CD1c-positive myeloid dendritic cell (primary cell): ENCODE measurements at regions not wholly inside any gene's neighbourhood (a gene's known extent, or its start where the extent isn't known, plus 50 kb on each side); places are given as distances from the start of the nearest gene placed in this dataset.
A peak's percentile ranks its signal among the peaks of the same experiment; 100 is the strongest.

ENCODE experiments used
- DNase-seq: peaks from one replicate; pipeline ENCODE4 v3.0.0-alpha.2; 2016; ENCODE audit errors: extremely low spot score

DNA sequence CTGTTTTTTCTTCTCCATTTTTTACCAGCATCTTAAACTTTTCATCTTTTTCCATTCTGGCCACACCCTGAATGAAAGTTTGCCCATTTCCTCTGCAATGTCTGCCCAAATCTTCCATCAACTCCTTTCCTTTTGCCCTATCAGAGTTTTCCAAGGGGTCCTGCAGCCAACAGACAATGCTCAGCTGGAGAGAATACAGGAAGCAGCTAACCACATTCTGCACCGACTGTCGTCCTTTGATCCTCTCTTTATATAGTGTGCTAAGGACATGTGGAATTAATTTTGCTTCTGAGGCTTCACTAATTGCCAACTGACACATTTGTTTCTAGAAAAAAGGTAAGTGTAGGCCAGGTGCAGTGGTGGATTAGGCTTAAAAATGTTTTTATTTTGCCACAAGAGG is 50.5 kb upstream of the DLX2 start:
- DNase-seq, result no peak

GRCh38 chr2:172153757-172154156 is 51.1 kb upstream of the DLX2 start:
- DNase-seq, result no peak

DNA sequence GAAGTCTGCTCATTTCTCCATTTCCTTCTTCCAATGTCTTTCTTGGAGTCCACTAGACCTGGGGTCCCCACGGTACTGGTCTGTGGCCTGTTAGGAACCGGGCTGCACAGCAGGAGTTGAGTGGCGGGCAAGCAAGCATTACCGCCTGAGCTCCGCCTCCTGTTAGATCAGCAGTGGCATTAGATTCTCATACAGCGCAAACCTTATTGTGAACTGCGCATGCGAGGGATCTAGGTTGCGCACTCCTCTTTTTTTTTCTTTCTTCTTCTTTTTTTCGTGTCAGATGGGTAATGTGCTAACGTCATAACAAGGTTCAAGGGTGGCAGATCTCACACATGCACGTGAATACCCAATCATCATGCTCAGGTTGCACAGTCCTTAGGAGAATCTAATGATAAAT is 53.1 kb upstream of the DLX2 start:
- no peak for DNase-seq

DNA sequence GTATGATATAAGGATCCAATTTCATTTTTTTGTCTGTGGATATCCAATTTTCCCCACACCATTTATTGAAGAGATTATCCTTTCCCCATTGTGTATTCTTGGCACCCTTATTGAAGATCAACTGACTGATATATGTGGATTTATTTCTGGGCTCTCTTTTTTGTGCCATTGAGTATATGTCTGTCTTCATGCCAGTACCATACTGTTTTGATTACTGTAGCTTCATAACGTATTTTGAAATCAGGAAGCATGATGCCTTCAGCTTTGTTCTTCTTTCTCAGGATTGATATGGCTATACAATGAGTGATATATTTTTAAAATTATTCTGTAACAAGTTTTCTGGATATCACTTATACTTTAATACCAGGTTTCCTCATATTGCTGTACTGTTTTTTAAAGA is 58.1 kb upstream of the DLX2 start:
- DNase-seq, result no peak

GRCh38 chr2:172162225-172162733 is 59.6 kb upstream of the DLX2 start:
- DNase-seq, result no peak

- DNase-seq, result no peak
Observed at GRCh38 chr2:172162739-172163336, 60.1 kb upstream of the DLX2 start.

DNA sequence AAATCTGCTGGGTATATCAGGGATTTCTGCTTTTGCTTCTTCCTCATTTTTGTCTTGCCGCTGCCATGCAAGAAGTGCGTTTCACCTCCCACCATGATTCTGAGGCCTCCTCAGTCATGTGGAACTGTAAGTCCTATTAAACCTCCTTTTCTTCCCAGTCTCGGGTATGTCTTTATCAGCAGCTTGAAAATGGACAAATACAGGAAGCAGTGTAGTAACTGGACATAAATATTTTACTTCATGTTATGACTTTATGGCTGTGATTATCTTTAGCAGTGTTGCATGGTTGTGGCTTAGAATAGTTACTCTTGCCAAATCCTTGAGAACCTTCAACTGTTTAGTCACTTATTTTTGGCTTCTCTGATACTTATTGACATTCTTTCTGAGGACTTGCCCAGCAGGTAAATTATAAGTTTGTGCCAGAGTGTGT is 66.2 kb upstream of the DLX2 start:
- peak; percentile 81 for DNase-seq

DNA sequence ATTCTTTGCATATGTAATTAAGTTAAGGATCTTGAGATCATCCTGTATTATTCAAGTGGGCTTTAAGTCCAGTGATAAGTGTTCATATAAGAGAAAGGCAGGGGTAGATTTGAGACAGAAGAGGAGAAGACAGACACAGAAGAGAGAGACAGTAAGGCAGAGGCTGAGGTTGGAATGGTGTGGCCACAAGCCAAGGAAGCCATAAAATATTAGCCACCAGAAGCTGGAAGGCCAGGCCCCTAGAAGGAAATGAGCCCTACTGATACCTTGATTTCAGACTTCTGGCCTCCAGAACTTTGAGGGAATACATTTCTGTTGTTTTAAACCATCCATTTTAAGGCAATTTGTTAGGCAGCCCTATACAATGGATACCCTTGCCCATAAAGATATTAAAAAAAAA is 66.9 kb upstream of the DLX2 start:
- no peak for DNase-seq

DNA sequence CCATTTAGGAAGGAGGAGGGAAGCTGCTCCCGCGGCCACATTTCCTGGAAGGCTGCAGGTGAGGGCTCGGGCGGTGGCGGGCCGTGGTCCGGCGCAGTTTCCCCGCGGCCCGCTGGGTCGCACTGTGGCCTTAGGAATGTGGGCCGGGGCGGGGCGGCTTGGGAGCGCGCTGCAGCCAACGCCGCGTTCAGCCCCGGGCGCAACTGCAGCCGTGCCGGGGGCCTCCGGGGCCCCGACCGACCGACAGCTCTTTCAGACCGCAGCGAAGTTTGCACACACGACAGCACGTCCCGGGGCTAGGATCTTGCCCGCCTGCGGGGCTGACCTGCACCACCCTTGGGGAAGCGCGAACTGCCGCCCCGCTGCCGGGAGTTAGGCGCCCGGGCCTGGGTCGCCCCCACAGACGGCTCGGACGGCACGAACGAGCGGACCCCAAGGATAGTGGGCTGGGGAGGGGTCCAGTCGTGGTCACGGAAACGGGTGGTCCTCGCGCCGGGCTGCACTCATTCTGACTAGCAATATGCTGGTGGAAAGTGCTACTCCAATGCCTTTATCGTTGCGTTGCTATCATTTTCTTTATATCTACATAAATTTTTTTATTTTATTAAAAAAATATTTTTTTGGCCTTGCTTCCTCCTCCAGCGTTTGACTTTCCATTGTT is 69.9 kb upstream of the DLX2 start:
- peak; percentile 75 for DNase-seq

DNA sequence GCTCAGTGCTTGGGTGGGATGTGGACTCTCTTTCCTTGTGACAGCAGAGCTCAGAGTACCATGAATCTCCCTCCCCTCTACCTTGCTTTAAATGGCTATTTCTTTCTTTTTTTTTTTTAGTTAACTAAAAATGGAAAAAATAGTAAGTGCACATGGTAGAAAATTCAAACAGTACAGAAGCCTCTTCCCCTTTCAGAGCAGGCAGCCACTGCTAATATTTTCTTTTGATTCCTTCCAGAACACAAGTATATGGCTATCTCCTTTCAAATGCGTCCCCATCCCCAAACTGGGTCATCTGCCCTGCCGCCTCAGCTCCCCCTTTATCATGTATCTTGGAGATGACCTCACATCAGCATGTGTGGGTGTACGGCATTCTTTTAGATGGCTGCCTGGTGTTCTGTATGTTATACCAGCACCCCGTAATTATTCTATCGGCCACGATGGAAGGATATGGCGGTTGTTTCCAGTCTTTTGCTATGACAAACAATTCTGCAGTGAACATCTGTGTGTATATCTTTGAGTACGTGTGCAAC is 70.5 kb upstream of the DLX2 start:
- no peak for DNase-seq

- no peak for DNase-seq
Observed at GRCh38 chr2:172177581-172177980, 74.9 kb upstream of the DLX2 start.

- no peak for DNase-seq
Observed at GRCh38 chr2:172177996-172178395, 75.3 kb upstream of the DLX2 start.

DNA sequence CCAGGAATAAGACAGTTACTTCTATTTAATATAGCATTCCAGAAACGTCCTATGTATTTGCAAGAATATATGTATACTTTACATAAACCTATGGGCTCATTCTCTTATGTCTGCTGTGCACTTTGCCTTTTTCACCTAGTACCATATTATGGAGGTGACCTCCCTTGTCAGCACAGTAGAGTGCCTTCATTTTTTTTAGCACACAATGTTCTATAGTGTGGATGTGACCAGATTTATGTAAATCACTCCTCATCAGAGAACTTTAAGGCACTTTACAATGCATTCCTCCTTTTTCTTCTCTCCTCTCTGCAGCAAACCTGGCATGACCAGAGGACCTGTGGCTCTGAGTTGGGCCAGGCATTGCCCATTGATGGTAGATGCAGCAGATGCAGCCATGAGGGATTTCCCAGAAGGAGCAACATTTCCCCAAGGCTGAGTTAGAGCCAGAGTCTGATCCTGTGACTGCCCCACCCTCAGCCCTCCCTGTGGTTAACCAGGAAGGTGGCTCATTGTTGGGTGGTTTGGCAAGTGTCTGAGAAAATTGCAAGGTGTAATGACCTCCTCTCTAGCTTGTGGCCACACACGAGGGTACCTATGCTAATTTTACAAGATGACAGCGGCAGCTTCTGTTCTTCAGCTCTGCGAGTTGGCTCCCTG is 76.5 kb upstream of the DLX2 start:
- DNase-seq, result no peak

- DNase-seq, result no peak
Observed at GRCh38 chr2:172181840-172182239, 79.1 kb upstream of the DLX2 start.

DNA sequence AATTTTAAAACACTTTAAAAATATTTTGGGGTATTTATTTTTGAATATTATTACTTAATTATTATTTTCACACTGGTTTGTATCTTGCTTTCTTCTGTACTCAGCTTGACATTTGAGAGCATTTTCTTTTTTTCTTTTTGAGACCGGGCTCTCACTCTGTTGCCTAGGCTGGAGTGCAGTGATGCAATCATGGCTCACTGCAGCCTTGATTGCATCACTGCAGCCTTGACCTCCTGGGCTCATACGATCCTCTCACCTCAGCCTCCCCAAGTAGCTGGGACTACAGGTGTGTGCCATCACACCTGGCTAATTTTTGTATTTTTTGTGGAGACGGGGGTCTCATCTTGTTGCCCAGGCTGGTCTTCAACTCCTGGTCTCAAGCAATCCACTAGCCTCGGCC is 79.9 kb upstream of the DLX2 start:
- no peak for DNase-seq

- no peak for DNase-seq
Observed at GRCh38 chr2:172193331-172194089, 90.8 kb upstream of the DLX2 start.

GRCh38 chr2:172195836-172196376 is 93.2 kb upstream of the DLX2 start:
- no peak for DNase-seq

DNA sequence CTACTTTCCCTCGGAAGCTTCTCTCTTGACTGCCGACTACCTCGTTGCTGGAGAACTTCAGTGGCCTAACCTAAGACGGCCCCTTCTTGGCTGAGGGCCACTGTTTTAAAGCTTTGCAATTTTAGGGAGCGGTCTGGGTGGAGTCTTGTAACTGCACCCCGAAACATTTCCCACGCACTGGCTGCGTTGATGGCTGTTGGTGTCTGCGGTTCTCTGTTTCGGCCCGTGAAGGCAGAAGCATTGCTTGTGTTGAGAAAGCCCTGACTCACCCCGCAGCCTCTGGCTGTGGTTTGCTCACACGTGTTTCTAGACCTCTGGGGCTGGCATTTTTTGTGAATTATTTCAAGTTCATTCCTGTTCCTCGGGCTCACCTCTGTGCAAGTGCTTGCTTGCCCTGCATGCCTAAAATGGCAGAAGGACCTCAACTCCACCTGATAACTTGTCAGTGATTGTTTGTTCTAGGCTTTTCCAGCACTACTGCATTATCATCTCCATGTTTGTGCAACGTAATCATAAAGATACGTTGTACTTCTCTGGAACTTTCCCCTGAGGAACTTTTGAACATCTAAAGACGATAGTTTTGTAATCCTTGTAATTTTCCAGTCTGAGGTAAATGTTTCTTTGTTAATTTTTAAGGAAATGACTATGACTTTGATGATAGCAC is 94.2 kb upstream of the DLX2 start:
- peak; percentile 85 for DNase-seq

GRCh38 chr2:172198361-172198760 is 95.7 kb upstream of the DLX2 start:
- no peak for DNase-seq

- no peak for DNase-seq
Observed at GRCh38 chr2:172198908-172199307, 96.2 kb upstream of the DLX2 start.

DNA sequence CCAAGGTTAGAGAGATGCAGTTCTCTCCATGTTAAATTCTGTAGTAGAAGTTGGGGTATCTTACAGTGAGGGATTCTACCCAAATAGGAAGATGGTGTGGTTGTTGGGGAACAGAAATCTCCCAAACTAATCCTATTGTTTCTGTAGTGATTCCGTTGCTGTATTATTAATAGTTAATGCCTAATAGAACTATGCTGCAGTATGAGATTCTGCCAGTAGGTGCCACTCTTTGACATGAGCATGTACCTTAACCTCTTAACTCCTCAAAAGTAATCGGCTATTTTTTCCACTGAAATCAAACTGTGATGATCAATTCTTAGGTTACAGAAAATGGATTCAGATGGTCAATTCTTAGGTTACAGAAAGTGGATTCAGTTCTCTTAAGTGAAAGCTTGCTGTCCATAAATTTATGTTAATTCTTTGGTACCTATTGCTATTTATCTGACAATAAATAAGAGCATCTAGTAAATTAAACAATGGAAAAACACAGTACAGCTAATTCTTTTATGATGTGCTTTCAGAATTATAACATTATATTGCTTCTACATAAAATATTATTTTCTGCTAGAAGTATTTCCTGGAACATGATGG is 97.9 kb upstream of the DLX2 start:
- peak; percentile 44 for DNase-seq
